SK-N-SH treated with all-trans-retinoic acid at 6 μM for 48 hours (cell line): ENCODE measurements at regions not wholly inside any gene's neighbourhood (a gene's known extent, or its start where the extent isn't known, plus 50 kb on each side); places are given as distances from the start of the nearest gene placed in this dataset.

Experiments used
- ARNTL ChIP-seq: fragments of 450-650 bp; formaldehyde crosslinking; IDR thresholded peaks from 2 replicates; pipeline ENCODE4 v1.5.0; 2020; ENCODE audit warnings: low read depth, mild to moderate bottlenecking, moderate library complexity, borderline replicate concordance
- CSDC2 ChIP-seq: fragments of 250-450 bp; sonication (Bioruptor Pico); IDR thresholded peaks from 2 replicates; pipeline ENCODE4 v1.5.0; 2020; ENCODE audit warnings: mild to moderate bottlenecking, moderate library complexity
- ESRRG ChIP-seq: fragments of 250-450 bp; sonication (Bioruptor Pico); IDR thresholded peaks from 2 replicates; pipeline ENCODE4 v1.6.1; 2021; ENCODE audit warnings: mild to moderate bottlenecking
- GLIS3 ChIP-seq: fragments of 250-450 bp; sonication (Bioruptor Pico); IDR thresholded peaks from 2 replicates; pipeline ENCODE4 v1.5.0; 2020; ENCODE audit warnings: mild to moderate bottlenecking, moderate library complexity
- ISL1 ChIP-seq: fragments of 250-450 bp; sonication (Bioruptor Pico); IDR thresholded peaks from 2 replicates; pipeline ENCODE4 v2.1.2; 2022; ENCODE audit warnings: mild to moderate bottlenecking, moderate library complexity
- OSR1 ChIP-seq: fragments of 250-450 bp; sonication (Bioruptor Pico); IDR thresholded peaks from 2 replicates; pipeline ENCODE4 v1.8.0; 2022; ENCODE audit warnings: moderate library complexity, mild to moderate bottlenecking, inconsistent platforms
- ZFP30 ChIP-seq: fragments of 450-650 bp; formaldehyde crosslinking; IDR thresholded peaks from 2 replicates; pipeline ENCODE4 v1.5.0; 2022; ENCODE audit warnings: mild to moderate bottlenecking, moderate library complexity
- ZNF8 ChIP-seq: fragments of 450-650 bp; formaldehyde crosslinking; IDR thresholded peaks from 2 replicates; pipeline ENCODE4 v1.5.0; 2020; ENCODE audit warnings: mild to moderate bottlenecking, moderate library complexity
- TF ChIP-seq, protein P1 (sequence below): fragments of 250-450 bp; sonication (Bioruptor Pico); IDR thresholded peaks from 2 replicates; pipeline ENCODE4 v1.8.0; 2020; ENCODE audit warnings: mild to moderate bottlenecking, moderate library complexity, borderline replicate concordance
- TF ChIP-seq, protein P2 (sequence below): fragments of 250-450 bp; sonication (Bioruptor Pico); IDR thresholded peaks from 2 replicates; pipeline ENCODE4 v1.8.0; 2021; ENCODE audit warnings: low read depth, mild to moderate bottlenecking, moderate library complexity, borderline replicate concordance
- TF ChIP-seq, protein P3 (sequence below): fragments of 250-450 bp; sonication (Bioruptor Pico); IDR thresholded peaks from 2 replicates; pipeline ENCODE4 v1.5.1; 2020; ENCODE audit warnings: low read depth, mild to moderate bottlenecking, moderate library complexity
- TF ChIP-seq, protein P4 (sequence below): fragments of 250-450 bp; sonication (Bioruptor Pico); IDR thresholded peaks from 2 replicates; pipeline ENCODE4 v1.5.0; 2020; ENCODE audit warnings: mild to moderate bottlenecking, moderate library complexity

DNA sequence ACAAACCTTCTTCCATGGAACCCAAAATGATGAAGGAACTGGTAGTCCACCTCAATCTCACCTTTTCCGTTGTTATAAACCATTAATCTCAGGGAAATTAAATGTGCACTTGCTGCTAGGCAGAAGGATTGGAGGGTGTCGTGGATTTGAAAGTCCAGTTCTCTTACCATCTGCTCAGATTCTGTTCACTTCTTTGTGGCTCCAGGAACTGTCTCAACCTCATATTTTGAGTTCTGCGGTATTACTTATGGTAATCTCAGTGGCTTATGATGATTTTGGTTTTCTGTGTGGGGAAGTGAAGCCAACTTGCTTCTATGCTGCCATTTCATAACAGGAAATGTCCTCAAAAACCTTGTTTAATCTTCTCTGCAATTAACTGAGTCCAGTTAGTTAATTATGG, 136.4 kb downstream of the CDC14C start:
- TF ChIP-seq ZFP30 (CRISPR knock-in tag) (no peak), GLIS3 (CRISPR knock-in tag) (no peak), ARNTL (no peak), ISL1 (CRISPR knock-in tag) (no peak), ESRRG (CRISPR knock-in tag) (no peak), ZNF8 (CRISPR knock-in tag) (no peak), CSDC2 (CRISPR knock-in tag) (no peak), OSR1 (CRISPR knock-in tag) (no peak)
- TF ChIP-seq, protein P1, sequence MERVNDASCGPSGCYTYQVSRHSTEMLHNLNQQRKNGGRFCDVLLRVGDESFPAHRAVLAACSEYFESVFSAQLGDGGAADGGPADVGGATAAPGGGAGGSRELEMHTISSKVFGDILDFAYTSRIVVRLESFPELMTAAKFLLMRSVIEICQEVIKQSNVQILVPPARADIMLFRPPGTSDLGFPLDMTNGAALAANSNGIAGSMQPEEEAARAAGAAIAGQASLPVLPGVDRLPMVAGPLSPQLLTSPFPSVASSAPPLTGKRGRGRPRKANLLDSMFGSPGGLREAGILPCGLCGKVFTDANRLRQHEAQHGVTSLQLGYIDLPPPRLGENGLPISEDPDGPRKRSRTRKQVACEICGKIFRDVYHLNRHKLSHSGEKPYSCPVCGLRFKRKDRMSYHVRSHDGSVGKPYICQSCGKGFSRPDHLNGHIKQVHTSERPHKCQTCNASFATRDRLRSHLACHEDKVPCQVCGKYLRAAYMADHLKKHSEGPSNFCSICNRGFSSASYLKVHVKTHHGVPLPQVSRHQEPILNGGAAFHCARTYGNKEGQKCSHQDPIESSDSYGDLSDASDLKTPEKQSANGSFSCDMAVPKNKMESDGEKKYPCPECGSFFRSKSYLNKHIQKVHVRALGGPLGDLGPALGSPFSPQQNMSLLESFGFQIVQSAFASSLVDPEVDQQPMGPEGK (CRISPR knock-in tag) = no peak
- TF ChIP-seq, protein P2, sequence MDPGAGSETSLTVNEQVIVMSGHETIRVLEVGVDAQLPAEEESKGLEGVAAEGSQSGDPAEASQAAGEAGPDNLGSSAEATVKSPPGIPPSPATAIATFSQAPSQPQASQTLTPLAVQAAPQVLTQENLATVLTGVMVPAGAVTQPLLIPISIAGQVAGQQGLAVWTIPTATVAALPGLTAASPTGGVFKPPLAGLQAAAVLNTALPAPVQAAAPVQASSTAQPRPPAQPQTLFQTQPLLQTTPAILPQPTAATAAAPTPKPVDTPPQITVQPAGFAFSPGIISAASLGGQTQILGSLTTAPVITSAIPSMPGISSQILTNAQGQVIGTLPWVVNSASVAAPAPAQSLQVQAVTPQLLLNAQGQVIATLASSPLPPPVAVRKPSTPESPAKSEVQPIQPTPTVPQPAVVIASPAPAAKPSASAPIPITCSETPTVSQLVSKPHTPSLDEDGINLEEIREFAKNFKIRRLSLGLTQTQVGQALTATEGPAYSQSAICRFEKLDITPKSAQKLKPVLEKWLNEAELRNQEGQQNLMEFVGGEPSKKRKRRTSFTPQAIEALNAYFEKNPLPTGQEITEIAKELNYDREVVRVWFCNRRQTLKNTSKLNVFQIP (CRISPR knock-in tag) = no peak
- TF ChIP-seq, protein P3, sequence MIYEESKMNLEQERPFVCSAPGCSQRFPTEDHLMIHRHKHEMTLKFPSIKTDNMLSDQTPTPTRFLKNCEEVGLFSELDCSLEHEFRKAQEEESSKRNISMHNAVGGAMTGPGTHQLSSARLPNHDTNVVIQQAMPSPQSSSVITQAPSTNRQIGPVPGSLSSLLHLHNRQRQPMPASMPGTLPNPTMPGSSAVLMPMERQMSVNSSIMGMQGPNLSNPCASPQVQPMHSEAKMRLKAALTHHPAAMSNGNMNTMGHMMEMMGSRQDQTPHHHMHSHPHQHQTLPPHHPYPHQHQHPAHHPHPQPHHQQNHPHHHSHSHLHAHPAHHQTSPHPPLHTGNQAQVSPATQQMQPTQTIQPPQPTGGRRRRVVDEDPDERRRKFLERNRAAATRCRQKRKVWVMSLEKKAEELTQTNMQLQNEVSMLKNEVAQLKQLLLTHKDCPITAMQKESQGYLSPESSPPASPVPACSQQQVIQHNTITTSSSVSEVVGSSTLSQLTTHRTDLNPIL (CRISPR knock-in tag) = no peak
- TF ChIP-seq, protein P4, sequence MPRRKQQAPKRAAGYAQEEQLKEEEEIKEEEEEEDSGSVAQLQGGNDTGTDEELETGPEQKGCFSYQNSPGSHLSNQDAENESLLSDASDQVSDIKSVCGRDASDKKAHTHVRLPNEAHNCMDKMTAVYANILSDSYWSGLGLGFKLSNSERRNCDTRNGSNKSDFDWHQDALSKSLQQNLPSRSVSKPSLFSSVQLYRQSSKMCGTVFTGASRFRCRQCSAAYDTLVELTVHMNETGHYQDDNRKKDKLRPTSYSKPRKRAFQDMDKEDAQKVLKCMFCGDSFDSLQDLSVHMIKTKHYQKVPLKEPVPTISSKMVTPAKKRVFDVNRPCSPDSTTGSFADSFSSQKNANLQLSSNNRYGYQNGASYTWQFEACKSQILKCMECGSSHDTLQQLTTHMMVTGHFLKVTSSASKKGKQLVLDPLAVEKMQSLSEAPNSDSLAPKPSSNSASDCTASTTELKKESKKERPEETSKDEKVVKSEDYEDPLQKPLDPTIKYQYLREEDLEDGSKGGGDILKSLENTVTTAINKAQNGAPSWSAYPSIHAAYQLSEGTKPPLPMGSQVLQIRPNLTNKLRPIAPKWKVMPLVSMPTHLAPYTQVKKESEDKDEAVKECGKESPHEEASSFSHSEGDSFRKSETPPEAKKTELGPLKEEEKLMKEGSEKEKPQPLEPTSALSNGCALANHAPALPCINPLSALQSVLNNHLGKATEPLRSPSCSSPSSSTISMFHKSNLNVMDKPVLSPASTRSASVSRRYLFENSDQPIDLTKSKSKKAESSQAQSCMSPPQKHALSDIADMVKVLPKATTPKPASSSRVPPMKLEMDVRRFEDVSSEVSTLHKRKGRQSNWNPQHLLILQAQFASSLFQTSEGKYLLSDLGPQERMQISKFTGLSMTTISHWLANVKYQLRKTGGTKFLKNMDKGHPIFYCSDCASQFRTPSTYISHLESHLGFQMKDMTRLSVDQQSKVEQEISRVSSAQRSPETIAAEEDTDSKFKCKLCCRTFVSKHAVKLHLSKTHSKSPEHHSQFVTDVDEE (CRISPR knock-in tag) = no peak
